ENCODE measurements at regions not wholly inside any gene's neighbourhood (a gene's known extent, or its start where the extent isn't known, plus 50 kb on each side); places are given as distances from the start of the nearest gene placed in this dataset.
A peak's percentile ranks its signal among the peaks of the same experiment; 100 is the strongest.

- Histone ChIP-seq H3K36me3 (no peaks in the 10 kb centered on the region), H3K9me3 (no peaks in the 10 kb centered on the region), H3K4me1 (peaks cover 3% of the 10 kb centered on the region; the same call in 1 of the 2 replicates), H3K4me3 (ENCODE audit: low read depth, low read length) (no peak overlapping the region), H3K27me3 (no peaks in the 10 kb centered on the region)
- no peak for TF ChIP-seq CTCF (IDR thresholded peaks at IDR 0.05; ENCODE audit: low read depth, low read length)
- no peak for DNase-seq
Measured at GRCh38 chr4:134735901-134736300, 534.3 kb upstream of the PABPC4L start.

- no peak for TF ChIP-seq CTCF (IDR thresholded peaks at IDR 0.05; ENCODE audit: low read depth, low read length)
- Histone ChIP-seq H3K9me3 (no peaks in the 10 kb centered on the region), H3K36me3 (no peaks in the 10 kb centered on the region), H3K27me3 (no peaks in the 10 kb centered on the region), H3K4me1 (peaks cover 7% of the 10 kb centered on the region), H3K4me3 (ENCODE audit: low read depth, low read length) (peak overlapping the region; percentile 27)
- peak; percentile 51 for DNase-seq
Measured at GRCh38 chr4:134727696-134728095, 526.1 kb upstream of the PABPC4L start.

GRCh38 chr4:134722306-134722705 lies 520.7 kb upstream of the PABPC4L start:
- Histone ChIP-seq H3K4me1 (0 out of 2 replicates have a peak, but pooled peaks cover 2% of the 10 kb centered on the region), H3K9me3 (no peaks in the 10 kb centered on the region), H3K27me3 (no peaks in the 10 kb centered on the region), H3K36me3 (no peaks in the 10 kb centered on the region), H3K4me3 (ENCODE audit: low read depth, low read length) (no peak overlapping the region)
- no peak for DNase-seq
- no peak for TF ChIP-seq CTCF (IDR thresholded peaks at IDR 0.05; ENCODE audit: low read depth, low read length)

GRCh38 chr4:134720030-134720429 lies 518.4 kb upstream of the PABPC4L start:
- no peak for TF ChIP-seq CTCF (IDR thresholded peaks at IDR 0.05; ENCODE audit: low read depth, low read length)
- no peaks in the 10 kb centered on the region for H3K9me3 ChIP-seq
- H3K4me3 ChIP-seq (ENCODE audit: low read depth, low read length), result no peak overlapping the region

GRCh38 chr4:134708616-134709015 lies 507.0 kb upstream of the PABPC4L start:
- DNase-seq, result no peak
- no peak overlapping the region for H3K4me3 ChIP-seq (ENCODE audit: low read depth, low read length)
- no peaks in the 10 kb centered on the region for H3K36me3 ChIP-seq
- TF ChIP-seq CTCF (IDR thresholded peaks at IDR 0.05; ENCODE audit: low read depth, low read length), result no peak
- no peaks in the 10 kb centered on the region for H3K27me3 ChIP-seq
- H3K9me3 ChIP-seq, result no peaks in the 10 kb centered on the region
- peaks cover 7% of the 10 kb centered on the region; the same call in 1 of the 2 replicates for H3K4me1 ChIP-seq

More at GRCh38 chr4:134720030-134720429, 518.4 kb upstream of the PABPC4L start:
- Histone ChIP-seq H3K27me3 (no peaks in the 10 kb centered on the region), H3K4me1 (no peaks in the 10 kb centered on the region), H3K36me3 (no peaks in the 10 kb centered on the region)
- DNase-seq, result no peak

GRCh38 chr4:134708026-134708425 lies 506.4 kb upstream of the PABPC4L start:
- no peaks in the 10 kb centered on the region for H3K36me3 ChIP-seq
- no peak for TF ChIP-seq CTCF (IDR thresholded peaks at IDR 0.05; ENCODE audit: low read depth, low read length)
- no peak for DNase-seq
- no peaks in the 10 kb centered on the region for H3K27me3 ChIP-seq
- H3K4me1 ChIP-seq, result peaks cover 7% of the 10 kb centered on the region; the same call in 1 of the 2 replicates
- H3K4me3 ChIP-seq (ENCODE audit: low read depth, low read length), result no peak overlapping the region
- H3K9me3 ChIP-seq, result no peaks in the 10 kb centered on the region

Data from BE2C (cell line).